Adrenal gland (tissue), 5 donors: ENCODE measurements at regions not wholly inside any gene's neighbourhood (a gene's known extent, or its start where the extent isn't known, plus 50 kb on each side); places are given as distances from the start of the nearest gene placed in this dataset.

Experiments
- CTCF ChIP-seq, 6 experiments: fragments of 450-650 bp in 4 of 6; fragments of 200-600 bp in 2 of 6; sonication (generic) in 1 of 6; IDR thresholded peaks; 1 replicate in 5 of 6; 2 replicates in 1 of 6; pipeline versions ENCODE4 v1.5.1 to v1.8.0; 2016 to 2021; ENCODE audit warnings: antibody characterized with exemption in 6 of 6, mild to moderate bottlenecking in 2 of 6, moderate library complexity in 1 of 6
- POLR2A ChIP-seq, 2 donors: fragments of 450-650 bp; IDR thresholded peaks; one replicate each; pipeline ENCODE4 v1.6.1; 2017; ENCODE audit warnings: antibody characterized with exemption in 2 of 2, mild to moderate bottlenecking in 2 of 2, moderate library complexity in 1 of 2
- donor health status: DM: no; HTN: no; CAD: no.

DNA sequence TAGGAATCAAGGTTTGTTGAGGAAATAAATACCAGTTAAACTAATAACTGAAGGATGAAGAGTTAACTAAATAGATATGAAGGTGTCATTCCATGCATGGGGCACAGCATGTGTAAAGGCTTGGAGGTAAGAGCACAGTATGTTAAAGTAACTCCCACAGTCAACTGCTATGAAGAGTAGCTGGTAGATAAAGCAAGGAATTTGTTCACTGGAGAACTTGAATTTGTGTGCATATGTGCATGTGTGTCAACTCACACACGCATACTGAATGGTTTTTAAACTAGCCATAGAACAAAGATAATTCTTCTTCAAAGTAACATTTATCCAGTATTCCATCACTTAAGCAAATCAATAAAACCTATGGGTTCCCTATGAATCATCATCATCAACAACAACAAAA is 135.9 kb downstream of the FAM76B start:
- TF ChIP-seq POLR2A (IDR thresholded peaks at IDR 0.05) (no peak), CTCF (IDR thresholded peaks at IDR 0.05) (no peak)
